HL-60 (cell line): ENCODE measurements at regions not wholly inside any gene's neighbourhood (a gene's known extent, or its start where the extent isn't known, plus 50 kb on each side); places are given as distances from the start of the nearest gene placed in this dataset.

ENCODE experiments used
- DNase-seq, 2 experiments: peaks; one replicate each; pipeline ENCODE4 v3.0.0-alpha.2; 2010 to 2020; ENCODE audit warnings: low read depth in 1 of 2, low spot score in 1 of 2
- H3K27ac ChIP-seq: fragments of 250-450 bp; sonication (Bioruptor Pico); replicated peaks from 2 replicates; pipeline ENCODE4 v1.5.1; 2020; ENCODE audit warnings: mild to moderate bottlenecking, moderate library complexity
- H3K27me3 ChIP-seq: fragments of 250-450 bp; sonication (Bioruptor Pico); 2 replicates; pipeline ENCODE4 v1.5.1; 2021; ENCODE audit warnings: mild to moderate bottlenecking, moderate library complexity; ENCODE audit not compliant: insufficient read depth, poor library complexity, severe bottlenecking
- H3K4me3 ChIP-seq: replicated peaks from 2 replicates; pipeline ENCODE4 v1.5.1; 2011; ENCODE audit warnings: mild to moderate bottlenecking, control low read depth, low read length; ENCODE audit not compliant: insufficient read depth
- CTCF ChIP-seq: IDR thresholded peaks from one replicate; pipeline ENCODE4 v1.5.1; 2011; ENCODE audit warnings: low read length, control low read depth, inconsistent platforms; ENCODE audit not compliant: insufficient read depth
- GABPA ChIP-seq: IDR thresholded peaks from 2 replicates; pipeline ENCODE4 v1.6.1; 2012; ENCODE audit warnings: low read depth
- POLR2AphosphoS5 ChIP-seq: IDR thresholded peaks from 2 replicates; pipeline ENCODE4 v1.6.1; 2012; ENCODE audit warnings: low read depth
- REST ChIP-seq: IDR thresholded peaks from 2 replicates; pipeline ENCODE4 v1.6.1; 2012; ENCODE audit warnings: low read depth; ENCODE audit not compliant: insufficient replicate concordance
- SPI1 ChIP-seq: IDR thresholded peaks from 2 replicates; pipeline ENCODE4 v1.6.1; 2012; ENCODE audit warnings: low read depth, mild to moderate bottlenecking, borderline replicate concordance

GRCh38 chr5:135106610-135107471 is 72.8 kb upstream of the PITX1 start:
- TF ChIP-seq GABPA (no peak), CTCF (no peak), REST (no peak)
- no peak for DNase-seq
- no peak overlapping the region; the same call in 1 of the 2 replicates for H3K27ac ChIP-seq
- no peak overlapping the region for H3K4me3 ChIP-seq
- no peaks in the 10 kb centered on the region for H3K27me3 ChIP-seq

- no peak for DNase-seq
- Histone ChIP-seq H3K27me3 (no peaks in the 10 kb centered on the region), H3K27ac (no peak overlapping the region; the same call in 1 of the 2 replicates), H3K4me3 (no peak overlapping the region)
- TF ChIP-seq POLR2AphosphoS5 (no peak), CTCF (no peak), SPI1 (no peak), REST (no peak), GABPA (no peak)
Measured at GRCh38 chr5:135106136-135106535, 72.1 kb upstream of the PITX1 start.

GRCh38 chr5:135105105-135105484 is 71.1 kb upstream of the PITX1 start:
- no peak for DNase-seq
- Histone ChIP-seq H3K4me3 (no peak overlapping the region), H3K27ac (no peak overlapping the region), H3K27me3 (no peaks in the 10 kb centered on the region)
- TF ChIP-seq SPI1 (no peak), CTCF (no peak), REST (no peak)
